ENCODE measurements at regions not wholly inside any gene's neighbourhood (a gene's known extent, or its start where the extent isn't known, plus 50 kb on each side); places are given as distances from the start of the nearest gene placed in this dataset.

- DNase-seq (ENCODE audit: low spot score): no peak
These were observed 134.2 kb upstream of the SPRED2 start for GRCh38 chr2:65566617-65567016.

- no peak for DNase-seq (ENCODE audit: low spot score)
These were observed 133.3 kb upstream of the SPRED2 start for GRCh38 chr2:65565681-65566080.

GRCh38 chr2:65564299-65564698 lies 131.9 kb upstream of the SPRED2 start:
- no peak for DNase-seq (ENCODE audit: low spot score)

GRCh38 chr2:65562890-65563289 lies 130.5 kb upstream of the SPRED2 start:
- no peak for DNase-seq (ENCODE audit: low spot score)

- no peak for DNase-seq (ENCODE audit: low spot score)
These were observed 126.3 kb upstream of the SPRED2 start for GRCh38 chr2:65558743-65559142.

GRCh38 chr2:65557616-65558573 lies 125.5 kb upstream of the SPRED2 start:
- DNase-seq (ENCODE audit: low spot score): no peak

- DNase-seq (ENCODE audit: low spot score): no peak
These were observed 122.6 kb upstream of the SPRED2 start for GRCh38 chr2:65554765-65555591.

- no peak for DNase-seq (ENCODE audit: low spot score)
These were observed 121.2 kb upstream of the SPRED2 start for GRCh38 chr2:65553504-65554074.

GRCh38 chr2:65551528-65551927 lies 119.1 kb upstream of the SPRED2 start:
- DNase-seq (ENCODE audit: low spot score): no peak

- no peak for DNase-seq (ENCODE audit: low spot score)
These were observed 117.8 kb upstream of the SPRED2 start for GRCh38 chr2:65550246-65550645.

- no peak for DNase-seq (ENCODE audit: low spot score)
These were observed 117.2 kb upstream of the SPRED2 start for GRCh38 chr2:65549631-65550030.

- no peak for DNase-seq (ENCODE audit: low spot score)
These were observed 116.8 kb upstream of the SPRED2 start for GRCh38 chr2:65549257-65549627.

- no peak for DNase-seq (ENCODE audit: low spot score)
These were observed 116.3 kb upstream of the SPRED2 start for GRCh38 chr2:65548576-65549256.

- no peak for DNase-seq (ENCODE audit: low spot score)
These were observed 115.7 kb upstream of the SPRED2 start for GRCh38 chr2:65548064-65548463.

GRCh38 chr2:65545837-65546805 lies 113.7 kb upstream of the SPRED2 start:
- DNase-seq (ENCODE audit: low spot score): no peak

GRCh38 chr2:65541773-65542172 lies 109.4 kb upstream of the SPRED2 start:
- no peak for DNase-seq (ENCODE audit: low spot score)

GRCh38 chr2:65539633-65540032 lies 107.2 kb upstream of the SPRED2 start:
- DNase-seq (ENCODE audit: low spot score): no peak

GRCh38 chr2:65537651-65538385 lies 105.4 kb upstream of the SPRED2 start:
- DNase-seq (ENCODE audit: low spot score): no peak

- no peak for DNase-seq (ENCODE audit: low spot score)
These were observed 104.2 kb upstream of the SPRED2 start for GRCh38 chr2:65536596-65536995.

GRCh38 chr2:65532937-65533336 lies 100.5 kb upstream of the SPRED2 start:
- DNase-seq (ENCODE audit: low spot score): no peak

Measured in HuH-7.5 (cell line).